Vagina (tissue), 2 donors: ENCODE measurements at regions not wholly inside any gene's neighbourhood (a gene's known extent, or its start where the extent isn't known, plus 50 kb on each side); places are given as distances from the start of the nearest gene placed in this dataset.

Experiments used
- CTCF ChIP-seq, 3 experiments: fragments of 450-650 bp in 2 of 3; fragments of 200-600 bp in 1 of 3; sonication (generic) in 1 of 3; IDR thresholded peaks; one replicate each; pipeline ENCODE4 v1.5.1; 2017 to 2019; ENCODE audit warnings: antibody characterized with exemption in 3 of 3, mild to moderate bottlenecking in 2 of 3, moderate library complexity in 2 of 3
- POLR2AphosphoS5 ChIP-seq, 2 donors: sonication (generic); formaldehyde crosslinking; IDR thresholded peaks; one replicate each; pipeline ENCODE4 v1.9.0; 2017; ENCODE audit warnings: antibody characterized with exemption in 2 of 2, mild to moderate bottlenecking in 2 of 2, low read depth in 1 of 2; ENCODE audit not compliant: insufficient read depth in 1 of 2

- TF ChIP-seq CTCF (IDR thresholded peaks at IDR 0.05) (no peak), POLR2AphosphoS5 (IDR thresholded peaks at IDR 0.05; ENCODE audit: insufficient read depth in 1 of 2, low read depth in 1 of 2) (no peak)
Measured at GRCh38 chr11:109196016-109196415, 226.0 kb upstream of the C11orf87 start.
